Jurkat, Clone E6-1 (cell line): ENCODE measurements at regions not wholly inside any gene's neighbourhood (a gene's known extent, or its start where the extent isn't known, plus 50 kb on each side); places are given as distances from the start of the nearest gene placed in this dataset.
"Not testable (repeated sequence)": the region's sequence is repeated elsewhere in the genome, so short reads cannot be mapped to it uniquely, and the experiment has no call there.

Experiments
- DNase-seq: peaks from one replicate; pipeline ENCODE4 v3.0.0-alpha.2; 2011; ENCODE audit warnings: low read depth, low spot score
- H3K4me3 ChIP-seq: 2 replicates; pipeline ENCODE4 v1.5.1; 2011; ENCODE audit warnings: mild to moderate bottlenecking, low read length, control low read depth, moderate library complexity

DNA sequence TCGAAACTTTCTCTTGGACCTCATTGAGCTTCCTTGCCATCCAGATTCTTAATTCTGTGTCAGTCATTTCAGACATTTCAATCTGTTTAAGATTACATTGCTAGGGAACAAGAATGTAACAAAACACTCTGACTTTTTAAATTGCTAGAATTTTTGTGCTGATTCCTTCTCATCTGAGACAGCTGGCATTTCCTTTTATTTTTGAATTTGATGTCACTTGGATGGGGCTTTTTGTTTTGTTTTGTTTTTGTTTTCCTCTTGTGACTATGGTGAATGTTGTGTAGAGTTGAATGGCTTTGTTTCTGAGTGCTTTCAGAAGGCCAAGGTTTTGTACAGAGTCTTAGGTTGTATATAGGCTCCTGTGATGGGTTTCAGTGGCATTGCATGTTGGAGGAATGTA lies 1129.3 kb downstream of the NAALADL2 start:
- no peak overlapping the region for H3K4me3 ChIP-seq
- no peak for DNase-seq

DNA sequence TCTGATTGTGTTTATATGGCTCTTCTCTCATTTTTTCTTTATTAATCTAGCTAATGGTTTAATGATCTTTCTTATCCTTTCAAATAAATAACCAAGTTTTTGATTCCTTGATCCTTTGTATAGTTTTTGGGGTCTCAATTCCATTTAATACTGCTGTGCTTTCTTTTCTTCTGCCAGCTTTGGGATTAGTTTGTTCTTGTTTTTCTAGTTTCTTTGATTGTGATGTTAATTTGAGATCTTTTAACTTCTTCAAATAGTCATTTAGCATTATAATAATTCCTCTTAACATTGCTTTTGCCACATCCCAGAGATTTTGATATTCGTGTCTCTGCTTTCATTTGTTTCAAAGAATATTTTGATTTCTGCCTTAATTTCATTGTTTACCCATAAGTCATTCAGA lies 1126.6 kb downstream of the NAALADL2 start:
- no peak overlapping the region for H3K4me3 ChIP-seq
- DNase-seq = no peak

DNA sequence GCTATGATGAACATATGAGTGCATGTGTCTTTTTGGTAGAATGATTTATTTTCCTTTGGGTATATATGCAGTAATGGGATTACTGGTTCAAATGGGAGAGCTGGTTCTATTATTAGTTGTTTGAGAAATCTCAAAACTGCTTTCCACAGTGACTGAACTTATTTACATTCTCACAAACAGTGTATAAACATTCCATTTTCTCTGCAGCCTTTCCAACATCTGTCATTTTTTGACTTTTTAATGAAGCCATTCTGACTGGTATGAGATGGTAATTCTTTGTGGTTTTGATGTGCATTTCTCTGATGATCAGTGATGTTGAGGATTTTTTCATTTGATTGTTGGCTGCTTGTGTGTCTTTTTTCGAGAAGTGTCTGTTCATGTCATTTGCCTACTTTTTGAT lies 1124.2 kb downstream of the NAALADL2 start:
- no peak for DNase-seq
- no peak overlapping the region for H3K4me3 ChIP-seq

- H3K4me3 ChIP-seq = no peak overlapping the region
- no peak for DNase-seq
These were observed 1121.5 kb downstream of the NAALADL2 start for GRCh38 chr3:175980486-175981090.

DNA sequence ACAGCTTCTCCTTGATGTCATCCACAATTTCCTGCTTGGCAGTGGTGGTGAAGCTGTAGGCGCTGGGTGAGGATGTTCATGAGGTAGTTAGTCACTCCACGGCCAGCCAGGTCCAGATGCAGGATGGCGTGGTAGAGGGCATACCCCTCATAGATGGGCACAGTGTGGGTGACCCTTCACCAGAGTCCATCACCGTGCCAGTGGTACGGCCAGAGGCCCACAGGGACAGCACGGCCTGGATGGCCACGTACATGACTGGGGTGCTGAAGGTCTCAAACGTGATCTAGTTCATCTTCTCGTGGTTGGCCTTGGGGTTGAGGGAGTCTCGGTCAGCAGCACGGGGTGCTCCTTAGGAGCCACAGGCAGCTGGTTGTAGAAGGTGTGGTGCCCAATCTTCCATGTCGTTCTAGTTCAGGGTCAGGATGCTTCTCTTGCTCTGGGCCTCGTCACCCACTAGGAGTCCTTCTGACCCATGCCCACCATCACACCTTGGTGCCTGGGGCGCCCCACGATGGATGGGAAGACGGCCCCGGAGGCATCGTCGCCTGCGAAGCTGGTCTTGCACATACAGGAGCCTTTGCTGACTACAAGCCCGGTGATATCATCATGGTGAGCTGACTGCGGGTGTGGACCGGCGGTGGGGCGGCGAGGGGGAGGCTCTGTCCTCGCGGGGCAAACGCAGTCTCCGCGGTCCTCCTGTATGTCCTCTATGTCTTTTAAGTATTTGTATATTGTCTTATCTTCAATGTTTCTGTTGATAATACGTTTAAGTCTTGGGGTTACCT lies 1119.0 kb downstream of the NAALADL2 start:
- no peak for DNase-seq
- H3K4me3 ChIP-seq = no peak overlapping the region

GRCh38 chr3:175969456-175969855 lies 1110.3 kb downstream of the NAALADL2 start:
- no peak overlapping the region for H3K4me3 ChIP-seq
- no peak for DNase-seq

DNA sequence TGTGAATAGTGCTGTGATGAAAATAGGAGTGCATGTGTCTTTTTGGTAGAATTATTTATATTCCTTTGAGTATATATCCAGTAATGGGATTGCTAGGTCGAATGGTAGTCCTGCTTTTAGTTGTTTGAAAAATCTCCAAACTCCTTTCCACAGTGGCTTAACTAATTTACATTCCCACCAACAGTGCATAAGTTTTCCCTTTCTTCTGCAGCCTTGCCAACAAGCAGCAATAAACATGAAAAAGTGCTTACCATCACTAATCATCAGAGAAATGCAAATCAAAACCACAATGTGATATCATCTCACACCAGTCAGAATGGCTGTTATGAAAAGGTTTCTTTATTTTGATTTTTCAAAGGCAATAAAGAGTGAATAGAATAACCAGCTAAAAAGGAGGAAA lies 1105.9 kb downstream of the NAALADL2 start:
- no peak for DNase-seq
- H3K4me3 ChIP-seq = no peak overlapping the region

- DNase-seq = no peak
- H3K4me3 ChIP-seq = no peak overlapping the region
These were observed 1098.3 kb downstream of the NAALADL2 start for GRCh38 chr3:175957427-175957826.

- no peak overlapping the region for H3K4me3 ChIP-seq
- peak; percentile 6 for DNase-seq
These were observed 1097.8 kb downstream of the NAALADL2 start for GRCh38 chr3:175956964-175957363.

DNA sequence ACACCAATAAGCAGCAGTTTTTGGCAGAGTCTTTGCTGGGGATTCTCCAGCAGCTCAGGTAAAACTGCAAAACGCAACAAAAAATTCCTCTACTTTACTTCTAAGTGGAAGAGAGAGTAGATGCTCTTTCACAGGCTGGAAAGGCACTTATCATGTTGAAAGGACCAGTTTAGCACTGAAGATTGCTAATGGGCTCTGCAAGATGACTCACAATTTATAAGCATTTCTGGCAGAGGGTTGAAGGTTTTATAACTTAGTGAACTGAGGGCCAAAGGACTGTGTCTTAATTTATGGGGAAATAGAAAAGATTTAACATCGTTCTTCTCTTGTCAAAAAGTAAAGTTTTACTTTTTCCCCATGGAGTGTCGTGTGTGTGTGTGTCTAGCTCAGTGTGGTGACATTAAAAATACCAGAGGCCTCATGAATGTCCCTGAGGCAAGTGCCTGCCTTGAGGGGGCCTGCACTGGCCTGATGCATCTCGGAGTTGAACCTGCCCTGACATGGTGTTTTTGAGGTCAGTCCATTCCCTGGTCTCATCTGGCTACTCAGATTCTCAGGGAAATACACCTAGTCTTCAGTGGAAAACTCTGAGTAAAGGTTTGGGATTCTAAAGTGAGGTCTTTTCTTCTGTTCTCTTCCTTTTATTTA lies 1092.0 kb downstream of the NAALADL2 start:
- DNase-seq = no peak
- no peak overlapping the region for H3K4me3 ChIP-seq

- no peak overlapping the region for H3K4me3 ChIP-seq
- no peak for DNase-seq
These were observed 1088.9 kb downstream of the NAALADL2 start for GRCh38 chr3:175948041-175948440.

DNA sequence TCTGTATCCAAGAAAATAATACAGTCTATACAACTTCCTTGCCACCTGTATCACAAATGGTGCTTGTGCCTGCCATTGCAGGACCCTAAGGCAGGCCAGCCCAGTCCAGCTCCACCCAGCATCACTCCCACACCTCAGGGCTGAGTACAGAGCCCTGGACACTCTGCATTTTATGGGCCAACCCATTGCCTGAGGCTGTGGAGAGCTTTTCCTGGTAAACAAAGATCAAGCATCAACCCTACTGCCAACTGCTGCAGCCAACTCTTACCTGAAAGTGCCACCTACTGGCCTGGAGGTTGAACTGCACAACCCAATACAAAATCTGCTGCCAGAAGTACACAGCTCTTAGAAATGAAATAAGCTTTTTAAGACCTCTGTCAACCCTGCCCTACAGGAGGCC lies 1082.2 kb downstream of the NAALADL2 start:
- DNase-seq = peak; percentile 34
- H3K4me3 ChIP-seq = no peak overlapping the region

DNA sequence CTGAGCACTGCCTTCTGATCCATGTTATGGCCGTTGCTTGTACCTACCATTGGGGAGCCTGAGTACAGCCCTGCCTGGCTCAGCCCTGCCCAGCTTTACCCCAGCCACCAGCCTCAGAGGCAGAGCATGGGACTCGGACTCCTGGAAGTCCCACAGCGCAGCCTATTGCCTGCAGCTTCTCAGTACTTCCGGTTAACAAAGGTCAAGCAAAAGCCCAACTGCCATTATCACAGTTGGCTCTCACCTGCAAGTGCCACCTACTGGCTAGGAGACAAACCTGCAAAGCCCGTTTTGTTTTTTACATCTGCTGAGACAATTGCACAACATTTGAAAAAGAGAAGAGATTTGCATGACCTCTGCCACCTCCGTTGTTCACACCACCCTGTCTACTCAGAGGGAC lies 1081.7 kb downstream of the NAALADL2 start:
- H3K4me3 ChIP-seq = no peak overlapping the region
- peak; percentile 6 for DNase-seq

DNA sequence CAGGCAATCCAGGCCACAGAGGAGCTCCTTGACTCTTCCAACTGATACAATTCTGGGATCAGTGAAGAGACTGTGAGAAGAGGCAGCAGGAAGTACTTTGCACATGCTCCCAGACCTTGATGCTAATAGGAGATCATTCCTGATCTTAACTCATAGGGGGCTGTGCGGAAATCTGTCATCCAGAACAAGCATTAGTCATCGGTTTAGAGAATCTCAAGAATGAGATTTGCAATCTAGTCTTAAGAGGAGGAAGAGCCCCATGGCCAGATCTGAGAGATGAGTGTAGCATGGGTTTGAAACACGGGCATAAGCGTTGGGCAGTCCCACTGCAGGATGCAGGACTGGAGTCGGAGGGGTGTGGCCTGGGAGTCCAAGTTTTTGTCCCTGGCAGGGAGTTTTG lies 1081.1 kb downstream of the NAALADL2 start:
- no peak for DNase-seq
- no peak overlapping the region for H3K4me3 ChIP-seq

GRCh38 chr3:175937367-175937766 lies 1078.2 kb downstream of the NAALADL2 start:
- H3K4me3 ChIP-seq, DNase-seq: not testable (repeated sequence)

- H3K4me3 ChIP-seq = no peak overlapping the region
- no peak for DNase-seq
These were observed 1073.5 kb downstream of the NAALADL2 start for GRCh38 chr3:175932586-175932985.

GRCh38 chr3:175919133-175919532 lies 1060.0 kb downstream of the NAALADL2 start:
- no peak overlapping the region for H3K4me3 ChIP-seq
- no peak for DNase-seq

GRCh38 chr3:175916191-175916934 lies 1057.2 kb downstream of the NAALADL2 start:
- no peak overlapping the region for H3K4me3 ChIP-seq
- no peak for DNase-seq

DNA sequence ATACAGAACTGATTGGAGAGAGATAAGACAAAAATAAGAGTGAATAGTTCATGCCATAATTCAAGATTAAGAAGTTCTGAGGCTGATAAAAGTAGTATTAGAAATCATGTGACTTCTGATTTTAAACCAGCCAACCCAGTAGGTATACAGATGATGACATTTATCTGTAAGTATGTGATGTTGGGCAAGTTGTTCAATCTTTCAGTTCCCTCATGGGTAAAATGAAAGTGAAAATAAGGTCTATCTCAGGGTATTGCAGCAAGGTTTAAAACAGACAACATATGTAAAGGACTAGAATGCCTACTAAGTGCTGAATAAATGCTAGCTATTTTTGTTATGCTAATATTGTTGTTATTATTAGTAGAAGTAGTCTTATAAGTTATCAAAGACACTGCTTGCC lies 1055.7 kb downstream of the NAALADL2 start:
- DNase-seq = no peak
- no peak overlapping the region for H3K4me3 ChIP-seq

DNA sequence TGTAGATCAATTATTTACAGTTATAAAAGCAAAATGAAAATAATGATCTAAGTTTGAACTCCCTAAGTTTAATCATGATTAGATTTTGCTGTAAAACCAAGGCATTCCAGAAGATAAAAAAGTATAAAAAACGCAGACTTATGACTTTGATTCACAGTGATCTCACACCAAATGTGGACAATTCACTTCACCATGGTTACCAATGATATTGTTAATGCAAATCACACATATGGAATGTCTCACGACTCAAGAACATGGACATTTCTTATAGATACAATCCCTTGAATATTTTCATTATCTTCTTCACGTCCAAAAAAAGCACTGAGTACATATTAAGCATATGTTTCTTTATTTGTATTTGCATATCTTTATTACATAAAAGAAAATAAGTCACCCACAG lies 1054.2 kb downstream of the NAALADL2 start:
- no peak overlapping the region for H3K4me3 ChIP-seq
- no peak for DNase-seq
